IMR-90 (cell line): ENCODE measurements at regions not wholly inside any gene's neighbourhood (a gene's known extent, or its start where the extent isn't known, plus 50 kb on each side); places are given as distances from the start of the nearest gene placed in this dataset.

ENCODE experiments used
- ATAC-seq: fragments of 200-7000 bp; cut with Tn5 transposase; 2 replicates; pipeline ENCODE4 v1.9.1; 2020; ENCODE audit warnings: low read depth, mild to moderate bottlenecking, moderate library complexity
- BruUV-seq: library from RNA; stranded (reverse); fragments of 400-500 nt; replicated peaks from 2 replicates; lab custom pipeline; 2021; lab: Mats Ljungman, UMichigan
- CTCF ChIA-PET: fragments of 300-600 bp; formaldehyde crosslinking; extraction: SDS; loops from one replicate; lab custom pipeline; 2021; ENCODE audit warnings: antibody characterized with exemption; lab: Yijun Ruan, JAX
- POLR2A ChIA-PET: fragments of 300-600 bp; sonication (Branson Sonifier 250); formaldehyde crosslinking; loops from one replicate; lab custom pipeline; 2022; ENCODE audit warnings: antibody characterized with exemption; ENCODE audit not compliant: unreplicated experiment; lab: Charles Lee
- DNase-seq: peaks from one replicate; pipeline ENCODE4 v3.0.0; 2013
- H2AFZ ChIP-seq: replicated peaks from 2 replicates; pipeline ENCODE3; 2013; ENCODE audit warnings: low read length, mild to moderate bottlenecking; ENCODE audit not compliant: poor library complexity
- H2AK5ac ChIP-seq: 2 replicates; pipeline ENCODE4 v1.6.1; 2013; ENCODE audit warnings: low read depth, low read length, inconsistent platforms
- H2AK9ac ChIP-seq: replicated peaks from 2 replicates; pipeline ENCODE3; 2013; ENCODE audit warnings: mild to moderate bottlenecking, low read depth, low read length, moderate library complexity; ENCODE audit not compliant: poor library complexity
- H2BK120ac ChIP-seq: 2 replicates; pipeline ENCODE4 v1.6.1; 2013; ENCODE audit warnings: low read depth, low read length, inconsistent platforms
- H2BK15ac ChIP-seq: 3 replicates; pipeline ENCODE4 v1.6.1; 2013; ENCODE audit warnings: low read depth, low read length, inconsistent platforms
- H2BK20ac ChIP-seq: 2 replicates; pipeline ENCODE4 v1.6.1; 2013; ENCODE audit warnings: low read depth, mild to moderate bottlenecking, inconsistent platforms, low read length, moderate library complexity
- H2BK5ac ChIP-seq: 2 replicates; pipeline ENCODE4 v1.6.1; 2013; ENCODE audit warnings: mild to moderate bottlenecking, low read depth, low read length, inconsistent platforms; ENCODE audit not compliant: poor library complexity, severe bottlenecking
- H3K14ac ChIP-seq: replicated peaks from 2 replicates; pipeline ENCODE4 v1.6.1; 2013; ENCODE audit warnings: low read depth, low read length, inconsistent platforms
- H3K18ac ChIP-seq: 2 replicates; pipeline ENCODE4 v1.6.1; 2013; ENCODE audit warnings: low read depth, low read length, control low read depth
- H3K23ac ChIP-seq: 2 replicates; pipeline ENCODE4 v1.6.1; 2013; ENCODE audit warnings: low read depth, low read length, inconsistent platforms
- H3K27ac ChIP-seq: 2 replicates; pipeline ENCODE4 v1.5.1; 2013; ENCODE audit warnings: mild to moderate bottlenecking, control low read depth, low read length; ENCODE audit not compliant: insufficient read depth
- H3K27me3 ChIP-seq: 2 replicates; pipeline ENCODE4 v1.6.1; 2013; ENCODE audit warnings: low read length; ENCODE audit not compliant: control insufficient read depth, insufficient read depth
- H3K36me3 ChIP-seq: 2 replicates; pipeline ENCODE4 v1.6.1; 2013; ENCODE audit warnings: low read length, mixed read lengths; ENCODE audit not compliant: control insufficient read depth, insufficient read depth
- H3K4ac ChIP-seq: 2 replicates; pipeline ENCODE4 v1.6.1; 2013; ENCODE audit warnings: low read depth, low read length, inconsistent platforms
- H3K4me1 ChIP-seq: 2 replicates; pipeline ENCODE4 v1.6.1; 2013; ENCODE audit warnings: low read length, mixed read lengths; ENCODE audit not compliant: control insufficient read depth, insufficient read depth
- H3K4me2 ChIP-seq: 2 replicates; pipeline ENCODE4 v1.6.1; 2013; ENCODE audit warnings: low read depth, mild to moderate bottlenecking, control low read depth, low read length, moderate library complexity
- H3K4me3 ChIP-seq: 2 replicates; pipeline ENCODE4 v1.5.1; 2013; ENCODE audit warnings: low read depth, mild to moderate bottlenecking, control low read depth, low read length, moderate library complexity; ENCODE audit not compliant: insufficient read depth
- H3K56ac ChIP-seq: 2 replicates; pipeline ENCODE4 v1.6.1; 2013; ENCODE audit warnings: low read length, inconsistent platforms; ENCODE audit not compliant: insufficient read depth; ENCODE audit errors: extremely low read depth
- H3K79me1 ChIP-seq, 2 experiments: 2 replicates each; pipeline ENCODE4 v1.6.1; 2013; ENCODE audit warnings: low read length in 2 of 2, inconsistent platforms in 1 of 2, low read depth in 1 of 2
- H3K9ac ChIP-seq: 2 replicates; pipeline ENCODE4 v1.6.1; 2013; ENCODE audit warnings: low read depth, low read length, control low read depth
- H3K9me1 ChIP-seq: 2 replicates; pipeline ENCODE4 v1.6.1; 2013; ENCODE audit warnings: low read length, inconsistent platforms; ENCODE audit not compliant: insufficient read depth
- H3K9me3 ChIP-seq: 2 replicates; pipeline ENCODE4 v1.6.1; 2013; ENCODE audit warnings: low read length; ENCODE audit not compliant: control insufficient read depth, insufficient read depth
- H4K20me1 ChIP-seq: 2 replicates; pipeline ENCODE4 v1.6.1; 2013; ENCODE audit warnings: low read length, inconsistent platforms; ENCODE audit not compliant: insufficient read depth
- H4K5ac ChIP-seq: 2 replicates; pipeline ENCODE4 v1.6.1; 2013; ENCODE audit warnings: mild to moderate bottlenecking, low read depth, low read length, control low read depth
- H4K8ac ChIP-seq, 2 experiments: 2 replicates each; pipeline ENCODE4 v1.6.1; 2013; ENCODE audit warnings: low read depth in 2 of 2, low read length in 2 of 2, control low read depth in 1 of 2, inconsistent platforms in 1 of 2
- H4K91ac ChIP-seq: 2 replicates; pipeline ENCODE4 v1.6.1; 2013; ENCODE audit warnings: low read depth, low read length, inconsistent platforms; ENCODE audit not compliant: insufficient read depth
- BHLHE40 ChIP-seq: fragments of 150-350 bp; IDR thresholded peaks from 2 replicates; pipeline ENCODE4 v1.6.1; 2016; ENCODE audit warnings: mild to moderate bottlenecking, low read depth, low read length
- CEBPB ChIP-seq: IDR thresholded peaks from 2 replicates; pipeline ENCODE4 v1.6.1; 2012; ENCODE audit warnings: low read depth, low read length, improper control_type of control experiment
- CHD1 ChIP-seq: IDR thresholded peaks from 2 replicates; pipeline ENCODE4 v1.6.1; 2012; ENCODE audit warnings: low read depth, low read length, improper control_type of control experiment
- CTCF ChIP-seq: conservative IDR thresholded peaks from 2 replicates; pipeline ENCODE4 v1.5.1; 2012; ENCODE audit warnings: mild to moderate bottlenecking, low read depth, low read length, improper control_type of control experiment
- ELK1 ChIP-seq: fragments of 150-350 bp; IDR thresholded peaks from 2 replicates; pipeline ENCODE4 v1.6.1; 2016; ENCODE audit warnings: low read depth, mild to moderate bottlenecking, low read length, moderate library complexity, borderline replicate concordance
- FOS ChIP-seq: fragments of 150-350 bp; IDR thresholded peaks from 2 replicates; pipeline ENCODE4 v1.6.1; 2016; ENCODE audit warnings: low read depth, low read length
- MAFK ChIP-seq: IDR thresholded peaks from 2 replicates; pipeline ENCODE4 v1.6.1; 2012; ENCODE audit warnings: low read depth, low read length, improper control_type of control experiment
- MAZ ChIP-seq: IDR thresholded peaks from 2 replicates; pipeline ENCODE4 v1.6.1; 2012; ENCODE audit warnings: low read depth, mild to moderate bottlenecking, low read length, improper control_type of control experiment, moderate library complexity, borderline replicate concordance
- MXI1 ChIP-seq: IDR thresholded peaks from 2 replicates; pipeline ENCODE4 v1.6.1; 2012; ENCODE audit warnings: low read depth, mild to moderate bottlenecking, low read length, moderate library complexity, borderline replicate concordance
- NFE2L2 ChIP-seq: fragments of 150-350 bp; IDR thresholded peaks from 2 replicates; pipeline ENCODE4 v1.6.1; 2016; ENCODE audit warnings: low read depth, mild to moderate bottlenecking, low read length
- POLR2A ChIP-seq: IDR thresholded peaks from 2 replicates; pipeline ENCODE4 v1.6.1; 2012; ENCODE audit warnings: mild to moderate bottlenecking, low read depth, low read length
- RAD21 ChIP-seq: IDR thresholded peaks from 2 replicates; pipeline ENCODE4 v1.6.1; 2012; ENCODE audit warnings: low read length, improper control_type of control experiment
- RCOR1 ChIP-seq: IDR thresholded peaks from 2 replicates; pipeline ENCODE4 v1.6.1; 2012; ENCODE audit warnings: mild to moderate bottlenecking, low read length, improper control_type of control experiment; ENCODE audit not compliant: insufficient replicate concordance
- RFX5 ChIP-seq: IDR thresholded peaks from 2 replicates; pipeline ENCODE4 v1.8.0; 2012; ENCODE audit warnings: low read depth, mild to moderate bottlenecking, low read length, moderate library complexity
- SMC3 ChIP-seq: fragments of 150-350 bp; IDR thresholded peaks from 2 replicates; pipeline ENCODE4 v1.6.1; 2016; ENCODE audit warnings: low read depth, mild to moderate bottlenecking, antibody characterized with exemption, low read length, moderate library complexity
- USF2 ChIP-seq: fragments of 150-350 bp; IDR thresholded peaks from 2 replicates; pipeline ENCODE4 v1.6.1; 2017; ENCODE audit warnings: mild to moderate bottlenecking, antibody characterized with exemption, low read length, low read depth
- WGBS, 2 experiments: methylation state at CpG; one replicate each; pipeline versions ENCODE4 v1.1.5 to v1.1.7; 2013; ENCODE audit warnings: missing lambda C conversion rate in 2 of 2; ENCODE audit not compliant: insufficient read length in 1 of 2; ENCODE audit errors: extremely low coverage in 2 of 2; 5-methylcytosine and 5-hydroxymethylcytosine counted together
- dilution Hi-C: fragments of 300-500 bp; cut with HindIII; formaldehyde crosslinking; loops from one replicate; pipeline ENCODE4 v1.14.3; 2018; ENCODE audit warnings: low sequenced_read_pairs; ENCODE audit not compliant: unreplicated experiment
- in situ Hi-C: fragments of 300-500 bp; cut with MboI; formaldehyde crosslinking; loops from 3 replicates; pipeline ENCODE4 v1.14.3; 2019; ENCODE audit warnings: low sequenced_read_pairs, inconsistent platforms, mixed read lengths
- intact Hi-C: fragments of 100-400 bp; cut with micrococcal nuclease; formaldehyde crosslinking; loops from 2 replicates; pipeline ENCODE4 v1.10.0; 2022

GRCh38 chr20:54282625-54283024, 74.7 kb downstream of the PFDN4 start:
- no TSS peak for BruUV-seq
- Histone ChIP-seq H4K20me1 (no peaks in the 10 kb centered on the region), H2BK15ac (no peak overlapping the region), H3K9me1 (no peaks in the 10 kb centered on the region), H2BK5ac (no peak overlapping the region), H2AFZ (no peak overlapping the region), H4K91ac (no peak overlapping the region), H4K8ac (no peak overlapping the region), H3K4me3 (no peak overlapping the region), H3K36me3 (no peaks in the 10 kb centered on the region), H2AK9ac (no peak overlapping the region), H4K5ac (no peak overlapping the region), H3K4me2 (no peak overlapping the region), H3K9me3 (no peaks in the 10 kb centered on the region), H3K9ac (no peak overlapping the region), H3K23ac (no peak overlapping the region), H3K27me3 (no peaks in the 10 kb centered on the region), H3K56ac (no peak overlapping the region), H2AK5ac (no peak overlapping the region), H3K4ac (no peak overlapping the region), H3K27ac (no peak overlapping the region), H2BK20ac (no peak overlapping the region), H3K14ac (no peak overlapping the region), H3K18ac (no peak overlapping the region), H3K79me1 (no peaks in the 10 kb centered on the region), H2BK120ac (no peak overlapping the region), H3K4me1 (no peaks in the 10 kb centered on the region)
- no CpG with 5 or more reads among the region's 5 CpGs for WGBS, 2 experiments
- intact Hi-C loops (no loop called here), in situ Hi-C loops (no loop called here), dilution Hi-C loops (no loop called here)
- no peak for ATAC-seq
- CTCF ChIA-PET = interaction anchor here (0.7 kb wide), 1 partner anchor 13 kb away, joined by 3 read pairs; no protein-coding TSS in a partner anchor
- no peak for DNase-seq
- POLR2A ChIA-PET = no interaction called here
- TF ChIP-seq POLR2A (no peak), RCOR1 (no peak), BHLHE40 (no peak), RAD21 (no peak), USF2 (no peak), MAZ (no peak), MAFK (no peak), ELK1 (no peak), CHD1 (no peak), NFE2L2 (no peak), RFX5 (no peak), SMC3 (no peak), MXI1 (no peak), CEBPB (no peak), FOS (no peak), CTCF (no peak)
